ENCODE measurements at regions not wholly inside any gene's neighbourhood (a gene's known extent, or its start where the extent isn't known, plus 50 kb on each side); places are given as distances from the start of the nearest gene placed in this dataset.
"Not testable (repeated sequence)": the region's sequence is repeated elsewhere in the genome, so short reads cannot be mapped to it uniquely, and the experiment has no call there.

- H3K27ac ChIP-seq; H3K36me3 Mint-ChIP-seq; H3K9me3 ChIP-seq (ENCODE audit: low read depth); H3K27ac Mint-ChIP-seq; H3F3A ChIP-seq (ENCODE audit: low read depth); H4K20me1 ChIP-seq (ENCODE audit: low read depth); H3K4me2 ChIP-seq; H3K4me3 ChIP-seq; H3K27me3 ChIP-seq; DNase-seq (ENCODE audit: low spot score); H2AFZ ChIP-seq (replicated peaks); H3K4me1 ChIP-seq; H3K4me3 Mint-ChIP-seq; H3K9ac ChIP-seq; H3K27me3 Mint-ChIP-seq (ENCODE audit: insufficient read depth, low read depth); H3K4me1 Mint-ChIP-seq; H3K79me2 ChIP-seq (ENCODE audit: low read depth); H3K36me3 ChIP-seq: not testable (repeated sequence)
- peaks cover 51% of the 10 kb centered on the region for H3K9me3 Mint-ChIP-seq
- peak; percentile 39 for TF ChIP-seq CTCF (IDR thresholded peaks at IDR 0.05)
These were observed 177.6 kb downstream of the TM2D1 start for GRCh38 chr1:61547302-61547701.

GRCh38 chr1:61544870-61545269 is 180.1 kb downstream of the TM2D1 start:
- H3K27ac ChIP-seq; H3K4me1 Mint-ChIP-seq; H2AFZ ChIP-seq (replicated peaks); H3K4me3 ChIP-seq; H3K27me3 ChIP-seq; H3K9me3 ChIP-seq (ENCODE audit: low read depth); H3F3A ChIP-seq (ENCODE audit: low read depth); H3K4me2 ChIP-seq; H3K4me1 ChIP-seq; H3K9ac ChIP-seq; H3K79me2 ChIP-seq (ENCODE audit: low read depth); H3K27me3 Mint-ChIP-seq (ENCODE audit: insufficient read depth, low read depth); H3K4me3 Mint-ChIP-seq; H3K36me3 Mint-ChIP-seq; H4K20me1 ChIP-seq (ENCODE audit: low read depth); DNase-seq (ENCODE audit: low spot score); H3K27ac Mint-ChIP-seq; H3K36me3 ChIP-seq: not testable (repeated sequence)
- H3K9me3 Mint-ChIP-seq, result peaks cover 39% of the 10 kb centered on the region

- H3K36me3 Mint-ChIP-seq; H3K27me3 Mint-ChIP-seq (ENCODE audit: insufficient read depth, low read depth); H3K27ac ChIP-seq; H3K9ac ChIP-seq; DNase-seq (ENCODE audit: low spot score); H3K4me3 ChIP-seq; H3K4me1 Mint-ChIP-seq; H3K27ac Mint-ChIP-seq; H4K20me1 ChIP-seq (ENCODE audit: low read depth); H3K4me3 Mint-ChIP-seq; H3K36me3 ChIP-seq; H3K79me2 ChIP-seq (ENCODE audit: low read depth); H3F3A ChIP-seq (ENCODE audit: low read depth); H2AFZ ChIP-seq (replicated peaks); H3K9me3 ChIP-seq (ENCODE audit: low read depth); H3K4me1 ChIP-seq; H3K27me3 ChIP-seq; H3K4me2 ChIP-seq: not testable (repeated sequence)
- peaks cover 31% of the 10 kb centered on the region for H3K9me3 Mint-ChIP-seq
These were observed 181.4 kb downstream of the TM2D1 start for GRCh38 chr1:61543498-61543897.

- H3K36me3 ChIP-seq, result no peaks in the 10 kb centered on the region
- H3K4me1 Mint-ChIP-seq, result peaks cover 5% of the 10 kb centered on the region
- H2AFZ ChIP-seq (replicated peaks), result no peak overlapping the region
- H3K79me2 ChIP-seq (ENCODE audit: low read depth), result no peaks in the 10 kb centered on the region
- H3F3A ChIP-seq (ENCODE audit: low read depth), result no peaks in the 10 kb centered on the region
- peaks cover 24% of the 10 kb centered on the region for H3K9me3 Mint-ChIP-seq
- H3K27me3 Mint-ChIP-seq (ENCODE audit: insufficient read depth, low read depth), result peaks cover 5% of the 10 kb centered on the region
- no peak overlapping the region for H3K9ac ChIP-seq
- H3K36me3 Mint-ChIP-seq, result no peaks in the 10 kb centered on the region
- no peak overlapping the region for H3K4me3 Mint-ChIP-seq
- H3K27ac ChIP-seq, result no peak overlapping the region
- peaks cover 6% of the 10 kb centered on the region for H3K4me1 ChIP-seq
- no peaks in the 10 kb centered on the region for H3K9me3 ChIP-seq (ENCODE audit: low read depth)
- TF ChIP-seq CTCF (IDR thresholded peaks at IDR 0.05) (no peak), EZH2 (IDR thresholded peaks at IDR 0.05) (no peak), EZH2phosphoT487 (IDR thresholded peaks at IDR 0.05) (no peak)
- H3K27me3 ChIP-seq, result no peaks in the 10 kb centered on the region
- H3K4me2 ChIP-seq, result peak overlapping the region; percentile 5
- H4K20me1 ChIP-seq (ENCODE audit: low read depth), result no peaks in the 10 kb centered on the region
- no peak overlapping the region for H3K4me3 ChIP-seq
- peak; percentile 2 for DNase-seq (ENCODE audit: low spot score)
- H3K27ac Mint-ChIP-seq, result no peak overlapping the region
These were observed 185.1 kb downstream of the TM2D1 start for GRCh38 chr1:61539720-61540462.

All from neural progenitor cell (in vitro differentiated cells).